AML-193 (cell line): ENCODE measurements at regions not wholly inside any gene's neighbourhood (a gene's known extent, or its start where the extent isn't known, plus 50 kb on each side); places are given as distances from the start of the nearest gene placed in this dataset.
"Not testable (repeated sequence)": the region's sequence is repeated elsewhere in the genome, so short reads cannot be mapped to it uniquely, and the experiment has no call there.

Experiments used
- DNase-seq, 2 experiments: peaks; one replicate each; lab custom pipeline; 2025; lab: John Stamatoyannopoulos, UW

- no peak for DNase-seq
Observed at GRCh38 chr5:60488466-60489130, 211.4 kb downstream of the DEPDC1B start.

- DNase-seq, result no peak
Observed at GRCh38 chr5:60487885-60488442, 212.0 kb downstream of the DEPDC1B start.

- DNase-seq, result no peak
Observed at GRCh38 chr5:60487476-60487875, 212.5 kb downstream of the DEPDC1B start.

- DNase-seq, result no peak
Observed at GRCh38 chr5:60485361-60485760, 214.6 kb downstream of the DEPDC1B start.

- no peak for DNase-seq
Observed at GRCh38 chr5:60483050-60483449, 216.9 kb downstream of the DEPDC1B start.

GRCh38 chr5:60482301-60482700 lies 217.7 kb downstream of the DEPDC1B start:
- DNase-seq, result no peak

GRCh38 chr5:60479542-60479941 lies 220.4 kb downstream of the DEPDC1B start:
- DNase-seq, result no peak

- no peak for DNase-seq
Observed at GRCh38 chr5:60477849-60478248, 222.1 kb downstream of the DEPDC1B start.

- no peak for DNase-seq
Observed at GRCh38 chr5:60473654-60474053, 226.3 kb downstream of the DEPDC1B start.

GRCh38 chr5:60473027-60473426 lies 226.9 kb downstream of the DEPDC1B start:
- DNase-seq, result not testable (repeated sequence)

- DNase-seq, result no peak
Observed at GRCh38 chr5:60470881-60471280, 229.1 kb downstream of the DEPDC1B start.

- DNase-seq, result no peak
Observed at GRCh38 chr5:60469286-60469685, 230.7 kb downstream of the DEPDC1B start.

- no peak for DNase-seq
Observed at GRCh38 chr5:60463179-60463868, 236.6 kb downstream of the DEPDC1B start.

- DNase-seq, result no peak
Observed at GRCh38 chr5:60458666-60459065, 241.3 kb downstream of the DEPDC1B start.

- DNase-seq, result no peak
Observed at GRCh38 chr5:60457233-60457632, 242.7 kb downstream of the DEPDC1B start.

GRCh38 chr5:60455589-60455988 lies 244.4 kb downstream of the DEPDC1B start:
- DNase-seq, result no peak

GRCh38 chr5:60454277-60454676 lies 245.7 kb downstream of the DEPDC1B start:
- not testable (repeated sequence) for DNase-seq

GRCh38 chr5:60453186-60453976 lies 246.6 kb downstream of the DEPDC1B start:
- no peak for DNase-seq

GRCh38 chr5:60448600-60448999 lies 251.4 kb downstream of the DEPDC1B start:
- no peak for DNase-seq

- no peak for DNase-seq
Observed at GRCh38 chr5:60447488-60447920, 252.5 kb downstream of the DEPDC1B start.

- no peak for DNase-seq
Observed at GRCh38 chr5:60446917-60447316, 253.0 kb downstream of the DEPDC1B start.

- no peak for DNase-seq
Observed at GRCh38 chr5:60445921-60446320, 254.0 kb downstream of the DEPDC1B start.

- DNase-seq, result no peak
Observed at GRCh38 chr5:60445427-60445826, 254.5 kb downstream of the DEPDC1B start.
